ENCODE measurements at regions not wholly inside any gene's neighbourhood (a gene's known extent, or its start where the extent isn't known, plus 50 kb on each side); places are given as distances from the start of the nearest gene placed in this dataset.

- no peak for TF ChIP-seq CTCF (IDR thresholded peaks at IDR 0.05)
- no peak for TF ChIP-seq POLR2A (IDR thresholded peaks at IDR 0.05)
Observed at GRCh38 chr16:73369851-73370250, 321.9 kb upstream of the ZFHX3 start.

All from right lobe of liver (tissue), 4 donors.